ENCODE measurements at regions not wholly inside any gene's neighbourhood (a gene's known extent, or its start where the extent isn't known, plus 50 kb on each side); places are given as distances from the start of the nearest gene placed in this dataset.

DNA sequence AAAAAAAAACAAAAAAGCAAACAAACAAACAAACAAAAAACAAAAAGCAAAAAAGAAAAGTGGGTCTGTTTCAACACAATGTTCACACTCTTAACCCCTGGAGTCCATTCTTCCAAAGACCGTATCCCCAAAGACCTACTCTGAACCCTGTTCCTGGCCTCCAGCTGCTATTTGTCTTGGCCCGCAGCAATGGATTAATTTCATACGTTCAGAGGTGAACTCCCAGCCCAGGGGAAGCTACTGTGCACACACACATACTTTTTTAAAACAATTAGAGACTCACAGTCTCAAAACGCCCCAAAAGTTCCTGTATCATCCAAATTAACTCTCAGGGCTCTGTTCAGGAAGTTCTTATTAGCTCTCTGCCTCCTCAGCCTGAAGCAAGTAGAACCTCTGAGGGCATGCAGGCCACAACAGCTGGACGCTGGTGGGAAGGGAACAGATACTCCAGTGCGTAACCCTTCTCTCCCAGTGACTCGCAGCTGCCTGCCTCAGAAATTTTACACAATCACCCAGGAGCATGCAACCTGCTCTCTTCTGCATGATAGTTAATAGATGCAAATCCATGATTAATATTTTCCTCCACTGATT lies 395.4 kb downstream of the RRAGC start:
- Histone ChIP-seq H3K27me3 (ENCODE audit: insufficient read depth, low read depth) (peaks cover 36% of the 10 kb centered on the region), H3F3A (ENCODE audit: insufficient read depth, low read depth) (no peaks in the 10 kb centered on the region), H3K4me3 (no peak overlapping the region), H4K20me1 (ENCODE audit: insufficient read depth) (no peaks in the 10 kb centered on the region), H3K4me1 (replicated peaks; ENCODE audit: insufficient read depth) (no peaks in the 10 kb centered on the region), H3K27ac (no peak overlapping the region), H3K79me2 (ENCODE audit: low read depth) (no peaks in the 10 kb centered on the region), H3K9me2 (ENCODE audit: insufficient read depth) (no peaks in the 10 kb centered on the region), H3K9me3 (ENCODE audit: insufficient read depth, low read depth) (no peaks in the 10 kb centered on the region), H3K4me2 (no peak overlapping the region), H2AFZ (no peak overlapping the region), H3K36me3 (ENCODE audit: low read depth) (no peaks in the 10 kb centered on the region)
- TF ChIP-seq, protein P1, sequence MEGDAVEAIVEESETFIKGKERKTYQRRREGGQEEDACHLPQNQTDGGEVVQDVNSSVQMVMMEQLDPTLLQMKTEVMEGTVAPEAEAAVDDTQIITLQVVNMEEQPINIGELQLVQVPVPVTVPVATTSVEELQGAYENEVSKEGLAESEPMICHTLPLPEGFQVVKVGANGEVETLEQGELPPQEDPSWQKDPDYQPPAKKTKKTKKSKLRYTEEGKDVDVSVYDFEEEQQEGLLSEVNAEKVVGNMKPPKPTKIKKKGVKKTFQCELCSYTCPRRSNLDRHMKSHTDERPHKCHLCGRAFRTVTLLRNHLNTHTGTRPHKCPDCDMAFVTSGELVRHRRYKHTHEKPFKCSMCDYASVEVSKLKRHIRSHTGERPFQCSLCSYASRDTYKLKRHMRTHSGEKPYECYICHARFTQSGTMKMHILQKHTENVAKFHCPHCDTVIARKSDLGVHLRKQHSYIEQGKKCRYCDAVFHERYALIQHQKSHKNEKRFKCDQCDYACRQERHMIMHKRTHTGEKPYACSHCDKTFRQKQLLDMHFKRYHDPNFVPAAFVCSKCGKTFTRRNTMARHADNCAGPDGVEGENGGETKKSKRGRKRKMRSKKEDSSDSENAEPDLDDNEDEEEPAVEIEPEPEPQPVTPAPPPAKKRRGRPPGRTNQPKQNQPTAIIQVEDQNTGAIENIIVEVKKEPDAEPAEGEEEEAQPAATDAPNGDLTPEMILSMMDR (conservative IDR thresholded peaks at IDR 0.05): no peak
- TF ChIP-seq EZH2 (IDR thresholded peaks at IDR 0.05; ENCODE audit: low read depth): no peak
- DNase-seq: no peak
- intact Hi-C loops (cut with micrococcal nuclease; ENCODE audit: unreplicated experiment): no loop called here
- ChIA-PET CTCF (no interaction called here), POLR2A (ENCODE audit: unreplicated experiment) (no interaction called here)
- no TSS peak for BruUV-seq (replicated peaks)

DNA sequence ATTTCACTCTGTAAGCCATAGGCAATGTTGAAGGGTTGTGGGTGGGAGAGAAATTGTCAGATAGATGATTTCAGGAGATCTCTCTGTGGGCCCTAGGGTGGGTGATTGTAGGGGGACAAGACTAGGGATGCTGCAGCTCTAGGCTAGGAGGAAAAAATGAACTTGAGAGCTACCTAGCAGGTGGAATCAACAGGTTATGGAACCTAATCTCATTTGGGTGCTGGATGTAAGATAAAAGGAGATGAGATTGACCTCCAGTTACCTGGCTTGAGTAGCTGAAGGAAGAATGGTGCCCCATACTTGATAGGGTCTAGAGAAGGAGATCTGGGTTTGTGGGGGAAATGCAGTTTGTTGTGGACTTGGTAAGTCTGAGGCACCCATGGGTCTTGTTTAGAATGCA lies 396.5 kb downstream of the RRAGC start:
- Histone ChIP-seq H3K27ac (no peak overlapping the region), H3K9me2 (ENCODE audit: insufficient read depth) (no peaks in the 10 kb centered on the region), H3K27me3 (ENCODE audit: insufficient read depth, low read depth) (peaks cover 36% of the 10 kb centered on the region), H3K36me3 (ENCODE audit: low read depth) (no peaks in the 10 kb centered on the region), H3K9me3 (ENCODE audit: insufficient read depth, low read depth) (no peaks in the 10 kb centered on the region), H3K4me3 (no peak overlapping the region), H3K4me1 (replicated peaks; ENCODE audit: insufficient read depth) (no peaks in the 10 kb centered on the region), H3F3A (ENCODE audit: insufficient read depth, low read depth) (no peaks in the 10 kb centered on the region), H3K79me2 (ENCODE audit: low read depth) (no peaks in the 10 kb centered on the region), H2AFZ (no peak overlapping the region), H3K4me2 (no peak overlapping the region), H4K20me1 (ENCODE audit: insufficient read depth) (no peaks in the 10 kb centered on the region)
- TF ChIP-seq, protein P1 (conservative IDR thresholded peaks at IDR 0.05): no peak
- TF ChIP-seq EZH2 (IDR thresholded peaks at IDR 0.05; ENCODE audit: low read depth): no peak
- ChIA-PET CTCF (no interaction called here), POLR2A (ENCODE audit: unreplicated experiment) (no interaction called here)
- no TSS peak for BruUV-seq (replicated peaks)
- DNase-seq: no peak
- intact Hi-C loops (cut with micrococcal nuclease; ENCODE audit: unreplicated experiment): no loop called here

- CTCF ChIA-PET: no interaction called here
- Histone ChIP-seq H3K27ac (no peak overlapping the region), H3K4me3 (no peak overlapping the region), H3K27me3 (ENCODE audit: insufficient read depth, low read depth) (peaks cover 55% of the 10 kb centered on the region), H3K9me3 (ENCODE audit: insufficient read depth, low read depth) (no peaks in the 10 kb centered on the region), H2AFZ (no peak overlapping the region), H3F3A (ENCODE audit: insufficient read depth, low read depth) (no peaks in the 10 kb centered on the region), H3K36me3 (ENCODE audit: low read depth) (no peaks in the 10 kb centered on the region), H3K4me2 (no peak overlapping the region), H3K9me2 (ENCODE audit: insufficient read depth) (no peaks in the 10 kb centered on the region), H3K79me2 (ENCODE audit: low read depth) (no peaks in the 10 kb centered on the region), H4K20me1 (ENCODE audit: insufficient read depth) (no peaks in the 10 kb centered on the region), H3K4me1 (replicated peaks; ENCODE audit: insufficient read depth) (no peaks in the 10 kb centered on the region)
- TF ChIP-seq, protein P1 (conservative IDR thresholded peaks at IDR 0.05): no peak
- no peak for TF ChIP-seq EZH2 (IDR thresholded peaks at IDR 0.05; ENCODE audit: low read depth)
- POLR2A ChIA-PET (ENCODE audit: unreplicated experiment): no interaction called here
- no TSS peak for BruUV-seq (replicated peaks)
- DNase-seq: no peak
- intact Hi-C loops (cut with micrococcal nuclease; ENCODE audit: unreplicated experiment): no loop called here
Measured at GRCh38 chr1:38456531-38456876, 403.1 kb downstream of the RRAGC start.

Measured in PC-9 (cell line).